CD4-positive, alpha-beta T cell treated with Interleukin-17A for 4 hours (primary cell): ENCODE measurements at regions not wholly inside any gene's neighbourhood (a gene's known extent, or its start where the extent isn't known, plus 50 kb on each side); places are given as distances from the start of the nearest gene placed in this dataset.
"Not testable (repeated sequence)": the region's sequence is repeated elsewhere in the genome, so short reads cannot be mapped to it uniquely, and the experiment has no call there.

Experiments used
- DNase-seq: peaks from one replicate; pipeline ENCODE4 v3.0.0-alpha.2; 2020; ENCODE audit warnings: mixed read lengths

DNA sequence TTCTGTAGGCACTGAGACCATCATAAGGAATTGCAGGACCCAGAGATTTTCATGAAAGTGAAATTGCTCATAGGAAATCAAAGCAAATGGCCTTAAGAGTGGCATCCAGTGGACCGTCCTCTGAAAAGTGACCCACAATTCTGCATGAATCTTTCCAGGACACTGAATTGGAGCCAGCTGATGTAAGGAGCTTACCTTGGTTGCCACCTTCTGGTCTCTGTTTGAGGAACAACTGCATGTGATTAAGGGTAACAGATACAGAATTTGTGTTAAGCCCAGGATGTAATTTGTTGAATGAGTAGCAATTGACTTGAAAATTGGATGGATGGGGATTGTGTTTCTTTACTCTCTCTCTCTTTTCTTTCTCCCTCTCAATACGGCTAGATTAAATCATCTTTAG lies 49.9 kb upstream of the GAS1 start:
- DNase-seq: no peak

- no peak for DNase-seq
Observed at GRCh38 chr9:86997951-86998350, 50.6 kb upstream of the GAS1 start.

DNA sequence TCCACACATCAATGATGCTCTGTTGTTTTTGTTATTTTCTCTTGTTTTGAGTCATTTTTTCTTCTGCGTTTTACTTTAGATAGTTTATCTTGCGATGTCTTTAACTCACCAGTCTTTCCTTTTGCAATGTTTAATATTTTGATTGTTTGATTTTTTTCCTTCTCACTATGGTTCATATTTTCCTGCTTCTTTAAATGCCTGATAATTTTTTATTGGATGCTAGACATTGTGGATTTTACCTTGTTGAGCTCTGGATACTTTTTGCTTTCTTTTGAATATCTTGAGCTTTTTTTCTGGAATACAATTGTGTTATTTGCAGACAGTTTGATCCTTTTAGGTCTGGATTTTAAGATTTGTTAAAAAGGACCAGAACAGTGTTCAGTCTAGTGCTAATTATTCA lies 55.2 kb upstream of the GAS1 start:
- DNase-seq: no peak

- DNase-seq: no peak
Observed at GRCh38 chr9:87004016-87004415, 56.7 kb upstream of the GAS1 start.

DNA sequence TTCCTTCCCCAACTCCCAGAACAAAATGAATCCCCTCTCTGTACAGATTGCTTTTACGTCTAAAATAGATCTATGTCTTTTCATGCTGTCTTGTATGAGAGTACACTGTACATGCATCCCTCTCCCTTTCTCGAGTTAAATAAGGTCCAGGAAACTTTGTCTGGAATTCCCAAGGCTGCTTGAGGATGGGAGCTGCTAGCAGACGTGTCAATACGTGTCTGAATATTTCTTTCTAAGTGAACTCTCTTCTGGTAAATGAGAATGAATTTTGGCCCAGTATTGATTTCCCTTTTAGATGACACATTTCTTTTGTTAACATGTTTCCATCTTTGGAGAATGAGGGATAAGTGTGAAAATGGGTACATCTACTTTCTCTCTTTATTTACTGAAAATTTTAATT lies 59.6 kb upstream of the GAS1 start:
- DNase-seq: no peak

GRCh38 chr9:87007711-87008366 lies 60.5 kb upstream of the GAS1 start:
- no peak for DNase-seq

DNA sequence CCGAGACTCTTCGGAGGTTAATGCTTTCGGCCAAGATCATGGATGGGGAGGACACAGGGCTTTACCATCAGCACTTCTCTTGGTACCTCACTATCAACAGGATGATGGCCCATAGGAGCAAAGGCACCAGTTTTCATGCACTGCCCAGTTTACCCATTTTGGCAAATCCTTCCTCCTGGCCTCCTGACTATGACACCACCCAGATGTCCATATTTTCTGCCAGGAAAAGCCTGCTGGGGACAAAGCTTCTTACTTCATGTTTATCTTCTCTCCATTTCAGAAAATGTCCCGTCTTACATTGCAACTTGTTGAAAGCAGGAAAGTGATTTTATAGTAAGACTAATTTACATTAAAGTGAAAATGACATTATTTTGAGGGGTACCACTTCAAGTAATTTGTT lies 61.4 kb upstream of the GAS1 start:
- no peak for DNase-seq

GRCh38 chr9:87010626-87011025 lies 63.3 kb upstream of the GAS1 start:
- DNase-seq: no peak

DNA sequence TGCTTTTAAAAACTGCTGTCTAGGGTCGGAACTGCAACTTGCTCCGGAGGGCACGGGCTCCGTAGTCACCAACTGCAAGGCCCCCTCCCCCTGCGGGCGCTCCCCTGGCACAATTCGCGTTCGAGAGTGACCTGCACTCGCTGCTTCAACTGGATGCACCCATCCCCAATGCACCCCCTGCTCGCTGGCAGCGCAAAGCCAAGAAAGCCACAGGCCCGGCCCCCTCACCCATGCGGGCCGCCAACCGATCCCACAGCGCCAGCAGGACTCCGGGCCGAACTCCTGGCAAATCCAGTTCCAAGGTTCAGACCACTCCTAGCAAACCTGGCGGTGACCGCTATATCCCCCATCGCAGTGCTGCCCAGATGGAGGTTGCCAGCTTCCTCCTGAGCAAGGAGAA lies 64.2 kb upstream of the GAS1 start:
- DNase-seq: no peak

DNA sequence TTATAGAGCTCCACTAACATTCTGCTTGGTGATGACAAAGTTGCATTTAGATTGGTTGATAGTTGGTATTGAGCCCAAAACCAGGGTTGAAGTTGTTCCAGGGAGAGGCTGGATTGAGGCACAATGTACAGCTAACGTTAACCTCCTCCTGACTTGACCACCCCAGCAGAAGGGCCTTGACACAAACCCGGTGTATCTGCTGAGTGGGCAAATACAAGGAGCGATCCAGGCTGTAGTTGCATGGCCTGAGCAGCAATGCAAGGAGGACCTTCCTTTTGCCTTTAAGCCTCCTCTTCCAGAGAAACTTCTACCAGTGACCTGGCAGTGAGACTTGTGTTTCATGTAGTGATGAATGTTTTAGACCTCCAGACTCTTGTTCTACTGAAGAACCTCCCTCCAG lies 66.2 kb upstream of the GAS1 start:
- DNase-seq: no peak

- no peak for DNase-seq
Observed at GRCh38 chr9:87014436-87014835, 67.1 kb upstream of the GAS1 start.

DNA sequence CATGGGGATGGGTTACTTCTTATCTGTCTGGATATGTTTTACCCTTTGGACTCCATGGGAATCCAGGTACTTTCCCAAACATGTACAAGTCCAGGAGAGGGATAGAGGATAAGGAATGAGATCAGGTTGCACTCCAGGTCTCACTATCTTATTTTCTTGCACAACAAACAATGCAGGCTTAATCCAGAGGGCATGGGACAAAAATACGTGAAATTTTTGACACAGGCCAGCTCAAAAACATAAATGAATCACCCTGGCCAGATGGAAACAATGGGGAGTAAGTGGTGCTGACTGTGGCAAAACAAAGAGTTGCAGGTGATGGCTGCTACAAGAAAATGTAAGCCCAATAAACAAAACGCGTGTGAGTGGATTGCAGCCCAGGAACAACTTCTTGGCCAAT lies 69.4 kb upstream of the GAS1 start:
- no peak for DNase-seq

- DNase-seq: no peak
Observed at GRCh38 chr9:87020169-87020950, 73.1 kb upstream of the GAS1 start.

DNA sequence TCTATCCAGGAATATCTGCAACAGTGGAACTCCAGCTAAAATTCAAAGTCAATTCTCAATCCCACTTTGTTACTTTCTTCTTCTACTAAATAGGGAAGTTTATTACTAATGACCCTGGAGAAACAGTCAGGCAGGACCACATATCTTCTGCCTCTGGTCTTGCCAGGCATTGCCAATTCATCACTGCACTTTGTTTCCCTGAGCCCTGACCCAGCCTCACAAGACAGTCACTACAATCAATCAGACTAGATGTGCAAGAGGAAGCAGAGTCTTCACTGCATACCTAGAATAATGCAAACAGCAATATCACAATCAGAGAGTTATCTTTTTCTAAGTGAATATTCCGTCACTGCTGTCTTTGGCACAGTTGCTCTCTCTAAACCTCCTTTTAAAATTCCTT lies 74.9 kb upstream of the GAS1 start:
- DNase-seq: no peak

- DNase-seq: no peak
Observed at GRCh38 chr9:87026204-87026603, 78.9 kb upstream of the GAS1 start.

GRCh38 chr9:87028836-87029235 lies 81.5 kb upstream of the GAS1 start:
- not testable (repeated sequence) for DNase-seq

DNA sequence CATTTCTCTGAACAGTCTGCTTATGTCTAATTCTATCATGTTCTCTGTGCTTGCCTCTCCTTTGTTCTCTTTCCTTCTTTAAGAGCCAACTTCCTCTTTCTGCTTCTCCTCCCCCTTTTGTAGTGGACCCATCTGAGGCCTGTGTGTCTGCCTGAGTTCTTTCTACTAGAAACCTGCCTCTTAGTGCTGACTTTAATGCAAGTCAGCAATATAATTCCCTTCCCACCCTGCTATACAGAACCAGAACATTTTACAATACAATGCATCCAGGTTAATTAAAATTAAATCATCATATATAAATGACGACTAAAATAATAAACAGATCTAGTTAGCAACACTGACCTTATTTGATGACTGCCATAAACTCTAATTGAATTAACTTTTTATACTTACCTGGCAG lies 82.6 kb upstream of the GAS1 start:
- DNase-seq: no peak

- DNase-seq: no peak
Observed at GRCh38 chr9:87034841-87035240, 87.5 kb upstream of the GAS1 start.

- DNase-seq: no peak
Observed at GRCh38 chr9:87035879-87036278, 88.6 kb upstream of the GAS1 start.

DNA sequence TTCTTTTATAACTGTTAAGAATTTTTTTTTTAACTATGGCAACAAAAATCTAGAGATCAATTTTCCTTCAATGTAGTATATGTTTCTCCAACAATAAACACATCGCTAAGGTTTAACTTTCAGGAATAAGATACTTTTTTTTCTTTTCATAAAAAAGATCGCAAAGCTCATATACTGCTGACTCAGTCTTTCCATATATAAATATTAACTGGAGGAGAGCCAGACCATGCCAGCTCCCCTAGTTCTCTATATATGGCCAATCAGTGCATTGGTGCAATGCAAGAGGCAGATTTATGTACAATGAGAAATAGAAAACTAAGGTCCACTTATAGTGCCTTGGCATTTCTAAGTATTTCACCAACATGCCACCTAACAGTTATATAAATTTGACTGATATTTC lies 89.2 kb upstream of the GAS1 start:
- DNase-seq: no peak

DNA sequence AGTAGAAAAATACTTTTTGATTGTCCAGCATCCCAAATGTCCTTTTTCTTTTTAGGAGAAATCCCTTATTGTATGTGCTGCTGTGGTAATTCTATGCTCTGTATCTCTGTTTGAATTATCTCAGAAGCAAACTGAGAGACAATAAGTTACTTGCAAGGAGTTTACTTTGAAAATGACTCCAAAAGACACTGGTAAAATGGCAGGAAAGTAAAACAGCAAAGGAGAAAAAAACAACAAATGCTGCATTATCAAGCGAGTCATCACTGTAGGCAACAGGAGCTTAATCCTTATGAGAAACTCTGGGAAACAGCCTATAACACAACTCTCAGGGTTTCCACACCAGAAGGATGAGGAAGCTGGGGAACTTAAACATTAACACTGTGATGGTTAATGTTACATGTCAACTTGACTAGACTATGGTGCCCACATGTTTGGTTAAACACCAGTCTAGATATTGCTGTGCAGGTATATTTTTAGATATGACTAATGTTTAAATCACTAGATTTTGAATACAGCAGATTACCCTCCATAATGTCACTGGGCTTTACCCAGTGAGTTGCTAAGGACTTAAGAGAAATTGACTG lies 92.6 kb upstream of the GAS1 start:
- DNase-seq: no peak

GRCh38 chr9:87040410-87041009 lies 93.2 kb upstream of the GAS1 start:
- no peak for DNase-seq

GRCh38 chr9:87041553-87042235 lies 94.4 kb upstream of the GAS1 start:
- DNase-seq: not testable (repeated sequence)
